T-helper 2 cell treated with Interferon-gamma antibody and Interleukin-4, amounts not matched to agents 5 μg/mL and 100 μg/mL, for 36 hours (primary cell): ENCODE measurements at regions not wholly inside any gene's neighbourhood (a gene's known extent, or its start where the extent isn't known, plus 50 kb on each side); places are given as distances from the start of the nearest gene placed in this dataset.

Source experiments
- DNase-seq: peaks from one replicate; pipeline ENCODE4 v3.0.0; 2021; ENCODE audit warnings: low spot score
- H3K27ac Mint-ChIP-seq: one replicate; pipeline ENCODE4 v1.8.0; 2021; ENCODE audit warnings: mild to moderate bottlenecking, mixed read lengths
- H3K27me3 Mint-ChIP-seq: one replicate; pipeline ENCODE4 v1.8.0; 2021; ENCODE audit warnings: low read depth, mixed read lengths
- H3K36me3 Mint-ChIP-seq: one replicate; pipeline ENCODE4 v1.8.0; 2021; ENCODE audit warnings: low read depth, mixed read lengths
- H3K4me1 Mint-ChIP-seq: one replicate; pipeline ENCODE4 v1.8.0; 2021; ENCODE audit warnings: low read depth, mixed read lengths
- H3K4me3 Mint-ChIP-seq: one replicate; pipeline ENCODE4 v1.8.0; 2022; ENCODE audit warnings: mild to moderate bottlenecking, moderate library complexity, mixed read lengths
- H3K9me3 Mint-ChIP-seq: one replicate; pipeline ENCODE4 v1.8.0; 2021; ENCODE audit warnings: mixed read lengths

DNA sequence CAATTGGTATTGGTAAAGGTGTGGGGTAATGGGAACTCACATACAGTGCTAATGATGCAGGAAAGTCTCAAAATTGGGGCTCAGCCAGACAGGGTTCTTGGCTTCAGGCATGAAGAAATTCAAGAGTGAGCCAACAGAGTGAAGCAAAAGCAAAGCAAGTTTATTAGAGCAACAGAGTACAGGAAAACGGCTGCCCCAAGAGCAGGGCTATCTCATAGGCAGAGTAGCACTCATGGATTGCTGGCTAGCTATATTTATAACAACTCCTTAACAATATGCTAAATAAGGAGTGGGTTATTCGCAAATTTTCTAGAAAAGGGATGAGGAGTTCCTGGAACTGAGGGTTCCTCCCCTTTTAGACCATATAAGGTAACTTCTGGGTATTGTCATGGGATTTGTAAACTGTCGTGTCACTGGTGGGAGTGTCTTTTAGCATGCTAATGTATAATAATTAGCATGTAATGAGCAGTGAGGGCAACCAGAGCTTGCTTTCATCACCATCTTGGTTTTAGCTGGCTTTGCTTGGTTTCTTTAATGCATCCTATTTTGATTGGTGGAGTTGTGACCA lies 233.8 kb upstream of the NOL4 start:
- Mint-ChIP-seq H3K4me3 (no peak overlapping the region), H3K27me3 (no peaks in the 10 kb centered on the region), H3K27ac (no peak overlapping the region), H3K4me1 (no peaks in the 10 kb centered on the region), H3K36me3 (no peaks in the 10 kb centered on the region), H3K9me3 (peaks cover 19% of the 10 kb centered on the region)
- no peak for DNase-seq

GRCh38 chr18:34461266-34461665 lies 236.6 kb upstream of the NOL4 start:
- Mint-ChIP-seq H3K36me3 (no peaks in the 10 kb centered on the region), H3K4me3 (no peak overlapping the region)

GRCh38 chr18:34467058-34467457 lies 242.3 kb upstream of the NOL4 start:
- Mint-ChIP-seq H3K27ac (no peak overlapping the region), H3K9me3 (peaks cover 8% of the 10 kb centered on the region), H3K27me3 (no peaks in the 10 kb centered on the region), H3K4me3 (no peak overlapping the region), H3K36me3 (no peaks in the 10 kb centered on the region), H3K4me1 (no peaks in the 10 kb centered on the region)
- no peak for DNase-seq

More at GRCh38 chr18:34461266-34461665, 236.6 kb upstream of the NOL4 start:
- no peak for DNase-seq
- no peaks in the 10 kb centered on the region for H3K4me1 Mint-ChIP-seq
- no peaks in the 10 kb centered on the region for H3K27me3 Mint-ChIP-seq
- no peak overlapping the region for H3K27ac Mint-ChIP-seq
- H3K9me3 Mint-ChIP-seq: peaks cover 24% of the 10 kb centered on the region

DNA sequence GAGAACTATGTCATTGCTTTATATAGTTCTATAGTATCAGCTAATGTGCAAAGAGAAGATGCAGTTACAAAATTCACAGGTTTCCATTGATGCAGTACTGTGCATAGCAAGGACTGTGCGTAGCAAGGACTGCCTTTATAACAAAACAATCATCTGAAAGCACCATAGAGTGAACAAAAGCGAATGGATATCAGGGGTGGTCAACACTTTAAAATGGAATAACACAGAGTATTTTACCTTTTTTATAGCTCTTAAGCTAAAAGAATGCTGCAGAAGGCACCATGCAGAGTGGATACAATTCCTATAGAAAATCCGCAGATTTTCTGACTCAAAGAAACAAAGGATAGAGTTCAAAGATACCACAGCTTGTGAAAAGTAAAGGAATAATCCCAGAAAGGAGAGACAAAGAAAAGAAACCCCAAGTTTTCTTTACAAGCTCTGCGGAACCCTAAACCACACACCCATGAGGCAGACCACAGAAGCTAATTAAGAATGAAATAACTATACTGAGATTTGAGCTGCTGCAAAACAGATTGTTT lies 229.9 kb upstream of the DTNA start:
- DNase-seq: no peak
- Mint-ChIP-seq H3K4me3 (no peak overlapping the region), H3K4me1 (no peaks in the 10 kb centered on the region), H3K27ac (no peak overlapping the region), H3K36me3 (no peaks in the 10 kb centered on the region), H3K27me3 (no peaks in the 10 kb centered on the region), H3K9me3 (peaks cover 5% of the 10 kb centered on the region)

DNA sequence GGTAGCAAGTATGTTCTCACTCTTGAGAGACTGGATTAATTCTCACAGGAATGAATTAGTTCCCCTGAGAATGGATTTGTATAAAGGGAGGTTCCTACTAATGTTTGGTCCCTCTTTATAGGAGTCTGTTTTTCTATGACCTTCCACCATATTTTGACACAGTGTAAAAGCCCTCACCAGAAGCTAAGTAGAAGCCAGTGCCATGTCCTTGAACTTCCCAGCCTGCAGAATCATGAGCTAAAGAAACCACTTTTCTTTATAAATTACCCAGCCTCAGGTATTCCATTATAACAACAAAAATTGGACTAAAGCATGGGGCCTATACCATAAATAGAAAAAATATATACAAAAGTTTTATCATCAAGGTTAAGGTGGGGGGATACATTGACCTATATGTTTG lies 227.9 kb upstream of the DTNA start:
- peaks cover 5% of the 10 kb centered on the region for H3K9me3 Mint-ChIP-seq
- H3K4me1 Mint-ChIP-seq: no peaks in the 10 kb centered on the region
- no peaks in the 10 kb centered on the region for H3K27me3 Mint-ChIP-seq
- no peak overlapping the region for H3K4me3 Mint-ChIP-seq
- no peak for DNase-seq
- no peaks in the 10 kb centered on the region for H3K36me3 Mint-ChIP-seq
- no peak overlapping the region for H3K27ac Mint-ChIP-seq

- Mint-ChIP-seq H3K27ac (no peak overlapping the region), H3K4me3 (no peak overlapping the region), H3K27me3 (peaks cover 2% of the 10 kb centered on the region), H3K4me1 (no peaks in the 10 kb centered on the region), H3K9me3 (peaks cover 5% of the 10 kb centered on the region), H3K36me3 (no peaks in the 10 kb centered on the region)
- DNase-seq: no peak
Observed at GRCh38 chr18:34483198-34483597, 226.9 kb upstream of the DTNA start.

- Mint-ChIP-seq H3K4me3 (no peak overlapping the region), H3K27ac (no peak overlapping the region), H3K27me3 (peaks cover 34% of the 10 kb centered on the region), H3K9me3 (no peaks in the 10 kb centered on the region), H3K36me3 (no peaks in the 10 kb centered on the region), H3K4me1 (peaks cover 4% of the 10 kb centered on the region)
- no peak for DNase-seq
Observed at GRCh38 chr18:34491719-34492118, 218.4 kb upstream of the DTNA start.

- Mint-ChIP-seq H3K27ac (no peak overlapping the region), H3K27me3 (peaks cover 34% of the 10 kb centered on the region), H3K9me3 (no peaks in the 10 kb centered on the region), H3K4me3 (no peak overlapping the region), H3K4me1 (peaks cover 4% of the 10 kb centered on the region), H3K36me3 (no peaks in the 10 kb centered on the region)
- DNase-seq: no peak
Observed at GRCh38 chr18:34492652-34493051, 217.4 kb upstream of the DTNA start.

- Mint-ChIP-seq H3K9me3 (no peaks in the 10 kb centered on the region), H3K4me1 (peaks cover 4% of the 10 kb centered on the region), H3K4me3 (peak overlapping the region; percentile 49), H3K27ac (no peak overlapping the region), H3K36me3 (no peaks in the 10 kb centered on the region), H3K27me3 (peaks cover 33% of the 10 kb centered on the region)
- DNase-seq: peak; percentile 39
Observed at GRCh38 chr18:34493099-34493544, 217.0 kb upstream of the DTNA start.

GRCh38 chr18:34493566-34494358 lies 216.3 kb upstream of the DTNA start:
- Mint-ChIP-seq H3K27ac (no peak overlapping the region), H3K27me3 (peaks cover 32% of the 10 kb centered on the region), H3K4me3 (peak overlapping the region; percentile 34), H3K4me1 (peaks cover 4% of the 10 kb centered on the region), H3K9me3 (no peaks in the 10 kb centered on the region), H3K36me3 (no peaks in the 10 kb centered on the region)
- peak; percentile 7 for DNase-seq

DNA sequence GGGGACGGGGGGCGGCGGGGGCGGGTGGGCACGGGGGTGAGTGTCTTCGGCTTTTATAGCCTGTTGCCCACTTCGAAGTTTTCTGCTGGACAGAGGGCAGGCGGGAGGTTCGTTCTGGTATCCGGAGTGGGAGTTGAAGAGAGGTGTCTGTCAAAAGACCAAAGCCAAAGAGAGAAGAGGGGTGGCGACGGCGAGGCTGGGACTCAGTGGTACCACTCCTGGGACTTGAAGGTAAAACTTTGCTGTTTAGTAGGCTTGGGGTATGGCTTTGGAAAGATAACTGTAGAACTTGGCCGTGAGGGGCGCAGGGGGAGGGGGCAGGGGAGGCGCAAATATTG lies 215.8 kb upstream of the DTNA start:
- no peak for DNase-seq
- Mint-ChIP-seq H3K36me3 (no peaks in the 10 kb centered on the region), H3K27ac (no peak overlapping the region), H3K4me3 (no peak overlapping the region), H3K9me3 (no peaks in the 10 kb centered on the region), H3K4me1 (peaks cover 4% of the 10 kb centered on the region), H3K27me3 (peaks cover 32% of the 10 kb centered on the region)

- no peak for DNase-seq
- H3K27ac Mint-ChIP-seq: no peak overlapping the region
- H3K9me3 Mint-ChIP-seq: no peaks in the 10 kb centered on the region
- no peaks in the 10 kb centered on the region for H3K36me3 Mint-ChIP-seq
- no peak overlapping the region for H3K4me3 Mint-ChIP-seq
- peaks cover 4% of the 10 kb centered on the region for H3K4me1 Mint-ChIP-seq
- H3K27me3 Mint-ChIP-seq: peaks cover 32% of the 10 kb centered on the region
Observed at GRCh38 chr18:34495506-34495905, 214.6 kb upstream of the DTNA start.

GRCh38 chr18:34501553-34501952 lies 208.5 kb upstream of the DTNA start:
- no peaks in the 10 kb centered on the region for H3K36me3 Mint-ChIP-seq

GRCh38 chr18:34506198-34506597 lies 203.9 kb upstream of the DTNA start:
- Mint-ChIP-seq H3K27ac (no peak overlapping the region), H3K27me3 (no peaks in the 10 kb centered on the region), H3K9me3 (peaks cover 12% of the 10 kb centered on the region), H3K4me1 (no peaks in the 10 kb centered on the region), H3K36me3 (no peaks in the 10 kb centered on the region), H3K4me3 (no peak overlapping the region)
- DNase-seq: no peak

More at GRCh38 chr18:34501553-34501952, 208.5 kb upstream of the DTNA start:
- Mint-ChIP-seq H3K4me1 (no peaks in the 10 kb centered on the region), H3K9me3 (peaks cover 12% of the 10 kb centered on the region), H3K4me3 (no peak overlapping the region), H3K27ac (no peak overlapping the region), H3K27me3 (no peaks in the 10 kb centered on the region)
- no peak for DNase-seq
